GM20000 (cell line): ENCODE measurements at regions not wholly inside any gene's neighbourhood (a gene's known extent, or its start where the extent isn't known, plus 50 kb on each side); places are given as distances from the start of the nearest gene placed in this dataset.

Source experiments
- DNase-seq: peaks from one replicate; pipeline ENCODE4 v3.0.0; 2012; ENCODE audit warnings: low spot score
- CTCF ChIP-seq: IDR thresholded peaks from 2 replicates; pipeline ENCODE4 v1.5.1; 2012; ENCODE audit warnings: mild to moderate bottlenecking, control low read depth; ENCODE audit errors: extremely low read depth, missing control alignments

GRCh38 chr9:118324706-118325105 is 620.5 kb downstream of the TLR4 start:
- DNase-seq = no peak
- TF ChIP-seq CTCF = no peak

GRCh38 chr9:118325757-118326156 is 621.6 kb downstream of the TLR4 start:
- no peak for DNase-seq
- TF ChIP-seq CTCF = no peak

GRCh38 chr9:118326326-118326725 is 622.1 kb downstream of the TLR4 start:
- TF ChIP-seq CTCF = no peak
- no peak for DNase-seq

GRCh38 chr9:118330191-118330986 is 626.2 kb downstream of the TLR4 start:
- no peak for DNase-seq
- no peak for TF ChIP-seq CTCF

GRCh38 chr9:118331622-118332045 is 627.4 kb downstream of the TLR4 start:
- no peak for TF ChIP-seq CTCF
- no peak for DNase-seq

GRCh38 chr9:118336250-118336942 is 632.2 kb downstream of the TLR4 start:
- no peak for TF ChIP-seq CTCF
- no peak for DNase-seq

- DNase-seq = no peak
- no peak for TF ChIP-seq CTCF
These were observed 632.7 kb downstream of the TLR4 start for GRCh38 chr9:118336943-118337330.
